Psoas muscle (tissue), 7 donors: ENCODE measurements at regions not wholly inside any gene's neighbourhood (a gene's known extent, or its start where the extent isn't known, plus 50 kb on each side); places are given as distances from the start of the nearest gene placed in this dataset.

Experiments
- ATAC-seq, 4 donors: fragments of 200-7000 bp; cut with Tn5 transposase; one replicate each; pipeline ENCODE4 v1.9.1; 2020; ENCODE audit warnings: moderate library complexity in 3 of 4, mild to moderate bottlenecking in 2 of 4
- DNase-seq, 2 donors: peaks; one replicate each; pipeline ENCODE4 v3.0.0-alpha.2; 2020
- H3K27ac ChIP-seq: fragments of 200-600 bp; one replicate; pipeline ENCODE4 v1.8.0; 2022
- H3K27me3 ChIP-seq, 3 donors: fragments of 200-600 bp in 1 of 3; one replicate each; pipeline versions ENCODE4 v1.6.1 to v1.8.0; 2013 to 2022; ENCODE audit warnings: low read length in 2 of 3, mild to moderate bottlenecking in 2 of 3, moderate library complexity in 1 of 3; ENCODE audit not compliant: insufficient read depth in 3 of 3
- H3K36me3 ChIP-seq, 2 donors: fragments of 200-600 bp in 1 of 2; one replicate each; pipeline versions ENCODE4 v1.6.1 to v1.8.0; 2013 to 2022; ENCODE audit warnings: low read depth in 1 of 2, mild to moderate bottlenecking in 1 of 2, moderate library complexity in 1 of 2; ENCODE audit not compliant: insufficient read depth in 1 of 2
- H3K4me1 ChIP-seq: fragments of 200-600 bp; one replicate; pipeline ENCODE4 v1.8.0; 2022
- H3K4me3 ChIP-seq: fragments of 200-600 bp; one replicate; pipeline ENCODE4 v1.8.0; 2022; ENCODE audit warnings: mild to moderate bottlenecking
- H3K9me3 ChIP-seq: fragments of 200-600 bp; one replicate; pipeline ENCODE4 v1.8.0; 2022
- WGBS, 3 donors: extraction: QIAGEN DNeasy Blood & Tissue Kit; methylation state at CpG; one replicate each; pipeline versions ENCODE4 v1.1.6 to v1.1.7; 2013; 5-methylcytosine and 5-hydroxymethylcytosine counted together
- intact Hi-C, 2 donors: fragments of 100-400 bp; cut with DNase I; formaldehyde crosslinking; loops; one replicate each; pipeline versions ENCODE4 v1.11.0 to v1.14.2; 2022
- TF ChIP-seq, protein P1 (sequence below): fragments of 200-600 bp; IDR thresholded peaks from one replicate; pipeline ENCODE4 v1.8.0; 2022; ENCODE audit warnings: antibody characterized with exemption
- donor health status: healthy with polysubstance abuse.
- donor health status: DM: no; HTN: no; CAD: no; lungs with moderate emphysema.
- donor health status: Bipolar disorder and iron deficiency.
- donor health status: healthy.
- donor health status: DM: yes; HTN: yes; CAD: no.
- donor health status: DM: no; HTN: no; CAD: no.
- donor health status: DM: yes; HTN: yes; CAD: no.

DNA sequence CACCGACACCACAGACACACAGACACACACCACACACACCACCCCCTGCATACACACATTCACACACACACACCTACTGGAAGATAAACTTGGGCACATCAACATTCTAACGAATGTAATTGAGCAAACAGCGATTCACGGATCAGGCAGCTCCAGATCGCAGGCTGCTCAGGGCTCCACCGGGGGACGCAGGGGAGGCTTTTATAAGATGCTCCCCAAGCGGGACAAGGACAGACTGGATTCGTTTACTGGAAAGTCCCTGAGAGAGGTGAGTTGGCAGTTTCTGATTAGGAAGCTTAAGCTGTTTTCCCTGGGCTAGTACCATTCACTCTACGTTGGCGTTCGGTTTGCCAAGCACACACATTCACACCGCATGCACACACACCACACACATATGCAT is 281.3 kb downstream of the IRF8 start:
- H3K4me1 ChIP-seq: no peaks in the 10 kb centered on the region
- 75 to 80% (median 76%) methylated on average over 13 of the region's 13 CpGs for WGBS, 3 donors
- no peaks in the 10 kb centered on the region for H3K9me3 ChIP-seq
- H3K27ac ChIP-seq: no peak overlapping the region
- H3K27me3 ChIP-seq: peaks cover 0 to 5% (median 3%) of the 10 kb centered on the region in 3 donors
- ATAC-seq (no peak), DNase-seq (no peak)
- intact Hi-C loops: no loop called here
- TF ChIP-seq, protein P1, sequence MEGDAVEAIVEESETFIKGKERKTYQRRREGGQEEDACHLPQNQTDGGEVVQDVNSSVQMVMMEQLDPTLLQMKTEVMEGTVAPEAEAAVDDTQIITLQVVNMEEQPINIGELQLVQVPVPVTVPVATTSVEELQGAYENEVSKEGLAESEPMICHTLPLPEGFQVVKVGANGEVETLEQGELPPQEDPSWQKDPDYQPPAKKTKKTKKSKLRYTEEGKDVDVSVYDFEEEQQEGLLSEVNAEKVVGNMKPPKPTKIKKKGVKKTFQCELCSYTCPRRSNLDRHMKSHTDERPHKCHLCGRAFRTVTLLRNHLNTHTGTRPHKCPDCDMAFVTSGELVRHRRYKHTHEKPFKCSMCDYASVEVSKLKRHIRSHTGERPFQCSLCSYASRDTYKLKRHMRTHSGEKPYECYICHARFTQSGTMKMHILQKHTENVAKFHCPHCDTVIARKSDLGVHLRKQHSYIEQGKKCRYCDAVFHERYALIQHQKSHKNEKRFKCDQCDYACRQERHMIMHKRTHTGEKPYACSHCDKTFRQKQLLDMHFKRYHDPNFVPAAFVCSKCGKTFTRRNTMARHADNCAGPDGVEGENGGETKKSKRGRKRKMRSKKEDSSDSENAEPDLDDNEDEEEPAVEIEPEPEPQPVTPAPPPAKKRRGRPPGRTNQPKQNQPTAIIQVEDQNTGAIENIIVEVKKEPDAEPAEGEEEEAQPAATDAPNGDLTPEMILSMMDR: no peak
- no peak overlapping the region for H3K4me3 ChIP-seq
- no peaks in the 10 kb centered on the region for H3K36me3 ChIP-seq

DNA sequence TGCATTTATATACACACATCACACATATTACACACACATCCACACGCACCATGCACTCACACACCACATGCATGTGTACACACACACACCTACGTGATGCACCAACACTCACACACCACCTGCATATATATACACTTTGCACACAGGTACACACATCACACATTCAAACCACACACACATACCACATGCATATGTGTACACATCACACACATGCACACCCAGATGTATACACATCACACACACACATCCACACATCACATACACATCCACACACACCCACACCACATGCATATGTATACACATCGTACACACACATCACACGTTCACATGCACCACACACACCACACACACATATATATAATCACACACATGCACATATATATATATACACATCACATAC is 281.8 kb downstream of the IRF8 start:
- TF ChIP-seq, protein P1: no peak
- no peak overlapping the region for H3K27ac ChIP-seq
- WGBS, 3 donors: 90 to 97% (median 94%) methylated on average over 4 of the region's 4 CpGs
- peaks cover 0 to 5% (median 3%) of the 10 kb centered on the region in 3 donors for H3K27me3 ChIP-seq
- H3K4me3 ChIP-seq: no peak overlapping the region
- no peaks in the 10 kb centered on the region for H3K9me3 ChIP-seq
- ATAC-seq (no peak), DNase-seq (no peak)
- intact Hi-C loops: no loop called here
- no peaks in the 10 kb centered on the region for H3K36me3 ChIP-seq
- no peaks in the 10 kb centered on the region for H3K4me1 ChIP-seq

DNA sequence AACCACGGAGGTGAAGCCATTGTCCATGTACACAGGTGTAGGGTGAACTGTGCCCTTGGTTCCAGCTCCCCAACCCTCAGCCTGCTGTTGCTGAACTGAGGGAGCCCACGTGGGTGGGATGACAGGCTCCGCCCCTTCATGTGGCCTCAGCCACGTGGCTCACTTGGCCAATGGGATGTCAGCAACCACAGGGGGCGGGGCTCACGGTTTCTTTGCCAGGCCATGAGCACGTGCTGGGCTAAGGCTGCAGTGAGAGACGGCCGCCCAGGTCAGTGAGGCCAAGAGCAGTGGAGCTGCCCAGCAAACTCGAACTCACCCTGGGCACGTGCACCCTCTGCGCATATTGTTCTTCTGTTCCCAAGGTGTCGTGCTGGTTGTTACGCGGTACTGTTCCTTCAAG is 282.6 kb downstream of the IRF8 start:
- TF ChIP-seq, protein P1: no peak
- H3K36me3 ChIP-seq: no peaks in the 10 kb centered on the region
- H3K4me1 ChIP-seq: no peaks in the 10 kb centered on the region
- no peak overlapping the region for H3K4me3 ChIP-seq
- no peak overlapping the region for H3K27ac ChIP-seq
- DNase-seq (no peak), ATAC-seq (no peak)
- intact Hi-C loops: no loop called here
- 80 to 83% (median 82%) methylated on average over 15 of the region's 15 CpGs for WGBS, 3 donors
- H3K9me3 ChIP-seq: no peaks in the 10 kb centered on the region
- H3K27me3 ChIP-seq: peaks cover 0 to 5% (median 3%) of the 10 kb centered on the region in 3 donors

DNA sequence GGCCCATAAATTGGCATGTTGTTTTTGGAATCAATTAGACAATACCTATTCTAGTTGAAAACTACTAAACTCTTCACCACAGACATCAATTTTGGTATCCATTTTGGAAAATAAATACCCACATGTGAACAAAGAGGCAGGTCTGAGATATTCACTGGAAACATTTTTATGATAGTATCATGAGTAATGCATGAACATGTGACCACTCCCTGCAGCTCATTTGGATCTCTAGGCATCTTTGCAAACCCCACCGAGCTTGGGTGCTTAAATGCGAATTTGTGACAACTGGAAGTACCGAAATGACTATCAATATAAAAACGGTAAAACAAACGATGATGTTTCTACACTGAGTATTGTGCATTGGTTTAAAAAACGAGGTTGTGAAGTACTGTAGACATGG is 285.2 kb downstream of the IRF8 start:
- Histone ChIP-seq H3K9me3 (no peaks in the 10 kb centered on the region), H3K4me3 (no peak overlapping the region), H3K36me3 (no peaks in the 10 kb centered on the region), H3K27me3 (peaks cover 0 to 5% (median 3%) of the 10 kb centered on the region in 3 donors), H3K4me1 (no peaks in the 10 kb centered on the region), H3K27ac (no peak overlapping the region)
- intact Hi-C loops: no loop called here
- ATAC-seq: no peak
- no peak for DNase-seq
- 75 to 83% (median 78%) methylated on average over 6 of the region's 6 CpGs for WGBS, 3 donors
- TF ChIP-seq, protein P1: no peak

DNA sequence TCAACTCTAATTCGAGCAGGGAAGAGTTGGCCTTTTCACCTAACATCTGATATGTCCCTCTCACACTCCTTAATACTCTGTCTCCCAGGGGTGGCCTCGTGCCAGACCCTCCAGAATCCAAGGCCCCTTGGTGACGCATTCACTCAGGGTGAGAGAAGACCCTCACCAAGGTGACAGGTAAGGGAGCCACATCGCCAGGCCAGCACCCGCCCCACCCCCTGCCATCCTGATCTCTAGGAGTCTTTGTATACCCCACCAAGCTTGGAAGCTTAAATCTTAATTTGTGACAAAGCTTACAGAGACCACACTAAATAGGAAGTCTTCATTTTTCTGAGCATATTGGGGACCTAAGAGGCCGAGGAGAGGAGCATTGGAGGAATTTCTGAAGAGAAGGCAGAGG is 286.1 kb downstream of the IRF8 start:
- TF ChIP-seq, protein P1: no peak
- H3K4me3 ChIP-seq: no peak overlapping the region
- no peaks in the 10 kb centered on the region for H3K4me1 ChIP-seq
- intact Hi-C loops: no loop called here
- H3K9me3 ChIP-seq: no peaks in the 10 kb centered on the region
- no peaks in the 10 kb centered on the region for H3K36me3 ChIP-seq
- no peak for ATAC-seq
- WGBS, 3 donors: 55 to 59% (median 58%) methylated on average over 6 of the region's 6 CpGs
- no peak for DNase-seq
- no peak overlapping the region for H3K27ac ChIP-seq
- no peaks in the 10 kb centered on the region for H3K27me3 ChIP-seq
